ENCODE measurements at regions not wholly inside any gene's neighbourhood (a gene's known extent, or its start where the extent isn't known, plus 50 kb on each side); places are given as distances from the start of the nearest gene placed in this dataset.

- intact Hi-C loops (cut with DNase I): no loop called here
- no peak for ATAC-seq
Measured at GRCh38 chr5:91283899-91284298, 99.2 kb downstream of the ARRDC3 start.

GRCh38 chr5:91283326-91283725 is 99.8 kb downstream of the ARRDC3 start:
- Histone ChIP-seq H3K36me3 (ENCODE audit: insufficient read depth in 1 of 2, low read depth in 1 of 2) (no peaks in the 10 kb centered on the region), H3K9me3 (no peaks in the 10 kb centered on the region), H3K27me3 (ENCODE audit: insufficient read depth in 3 of 3, low read length in 2 of 3) (no peaks in the 10 kb centered on the region), H3K4me1 (peaks cover 12% of the 10 kb centered on the region), H3K4me3 (no peak overlapping the region), H3K27ac (no peak overlapping the region)
- WGBS, 3 donors: 74 to 92% (median 77%) methylated on average over 4 of the region's 4 CpGs
- no peak for DNase-seq
- no peak for ATAC-seq
- TF ChIP-seq CTCF (IDR thresholded peaks at IDR 0.05): no peak
- intact Hi-C loops (cut with DNase I): no loop called here

More at GRCh38 chr5:91283899-91284298, 99.2 kb downstream of the ARRDC3 start:
- Histone ChIP-seq H3K36me3 (ENCODE audit: insufficient read depth in 1 of 2, low read depth in 1 of 2) (no peaks in the 10 kb centered on the region), H3K9me3 (no peaks in the 10 kb centered on the region), H3K4me1 (peaks cover 12% of the 10 kb centered on the region), H3K27me3 (ENCODE audit: insufficient read depth in 3 of 3, low read length in 2 of 3) (no peaks in the 10 kb centered on the region), H3K27ac (no peak overlapping the region), H3K4me3 (no peak overlapping the region)
- no peak for TF ChIP-seq CTCF (IDR thresholded peaks at IDR 0.05)
- no peak for DNase-seq

- peaks cover 12% of the 10 kb centered on the region for H3K4me1 ChIP-seq
- H3K27me3 ChIP-seq (ENCODE audit: insufficient read depth in 3 of 3, low read length in 2 of 3): no peaks in the 10 kb centered on the region
- 92 to 95% (median 93%) methylated on average over 7 of the region's 7 CpGs for WGBS, 3 donors
- H3K4me3 ChIP-seq: no peak overlapping the region
- no peaks in the 10 kb centered on the region for H3K36me3 ChIP-seq (ENCODE audit: insufficient read depth in 1 of 2, low read depth in 1 of 2)
- H3K9me3 ChIP-seq: no peaks in the 10 kb centered on the region
- intact Hi-C loops (cut with DNase I): no loop called here
- H3K27ac ChIP-seq: no peak overlapping the region
- DNase-seq (no peak), ATAC-seq (no peak)
- no peak for TF ChIP-seq CTCF (IDR thresholded peaks at IDR 0.05)
Measured at GRCh38 chr5:91282210-91282609, 100.9 kb downstream of the ARRDC3 start.

GRCh38 chr5:91281401-91281800 is 101.7 kb downstream of the ARRDC3 start:
- Histone ChIP-seq H3K4me3 (peak overlapping the region; percentile 64), H3K27me3 (ENCODE audit: insufficient read depth in 3 of 3, low read length in 2 of 3) (no peaks in the 10 kb centered on the region), H3K4me1 (peaks cover 12% of the 10 kb centered on the region), H3K36me3 (ENCODE audit: insufficient read depth in 1 of 2, low read depth in 1 of 2) (no peaks in the 10 kb centered on the region), H3K27ac (peak overlapping the region; percentile 96), H3K9me3 (no peaks in the 10 kb centered on the region)
- intact Hi-C loops (cut with DNase I): loop anchor here in 1 of 2 donors (2.0 kb wide), 1 partner anchor 31 kb away; no protein-coding TSS in a partner anchor
- ATAC-seq: no peak
- 54 to 62% (median 55%) methylated on average over 5 of the region's 5 CpGs for WGBS, 3 donors
- DNase-seq: no peak
- no peak for TF ChIP-seq CTCF (IDR thresholded peaks at IDR 0.05)
